ENCODE measurements at regions not wholly inside any gene's neighbourhood (a gene's known extent, or its start where the extent isn't known, plus 50 kb on each side); places are given as distances from the start of the nearest gene placed in this dataset.

- Histone ChIP-seq H4K20me1 (ENCODE audit: control insufficient read depth, extremely low read depth, insufficient read depth, low read length) (no peaks in the 10 kb centered on the region), H3K9ac (ENCODE audit: control insufficient read depth, extremely low read depth, insufficient read depth, low read length) (no peak overlapping the region), H3K9me1 (ENCODE audit: control insufficient read depth, extremely low read depth, insufficient read depth, low read length) (no peaks in the 10 kb centered on the region), H3K4me1 (ENCODE audit: control insufficient read depth, extremely low read depth, insufficient read depth, low read length) (no peaks in the 10 kb centered on the region), H3K4me2 (ENCODE audit: control insufficient read depth, extremely low read depth, insufficient read depth, low read depth, low read length) (no peak overlapping the region), H2AFZ (ENCODE audit: control insufficient read depth, low read length) (no peak overlapping the region), H3K27ac (ENCODE audit: control insufficient read depth, insufficient read depth, low read length) (no peak overlapping the region), H3K4me3 (ENCODE audit: control insufficient read depth in 2 of 3, extremely low read depth in 1 of 3, insufficient read depth in 2 of 3, low read depth in 1 of 3, low read length in 3 of 3) (no peak overlapping the region), H3K36me3 (ENCODE audit: control insufficient read depth in 2 of 2, extremely low read depth in 1 of 2, insufficient read depth in 2 of 2, low read length in 2 of 2) (no peaks in the 10 kb centered on the region), H3K9me3 (ENCODE audit: control insufficient read depth, low read depth, low read length) (no peaks in the 10 kb centered on the region), H3K79me2 (ENCODE audit: control insufficient read depth, insufficient read depth, low read length) (no peaks in the 10 kb centered on the region), H3K27me3 (ENCODE audit: control insufficient read depth, extremely low read depth, insufficient read depth, low read length) (no peaks in the 10 kb centered on the region)
- no peak for FAIRE-seq
- DNase-seq (ENCODE audit: low read depth, low spot score), result no peak
- dilution Hi-C loops (cut with MboI; ENCODE audit: extremely low pct_ligation_motif_present, low sequenced_read_pairs), result no loop called here
- TF ChIP-seq, protein P1, sequence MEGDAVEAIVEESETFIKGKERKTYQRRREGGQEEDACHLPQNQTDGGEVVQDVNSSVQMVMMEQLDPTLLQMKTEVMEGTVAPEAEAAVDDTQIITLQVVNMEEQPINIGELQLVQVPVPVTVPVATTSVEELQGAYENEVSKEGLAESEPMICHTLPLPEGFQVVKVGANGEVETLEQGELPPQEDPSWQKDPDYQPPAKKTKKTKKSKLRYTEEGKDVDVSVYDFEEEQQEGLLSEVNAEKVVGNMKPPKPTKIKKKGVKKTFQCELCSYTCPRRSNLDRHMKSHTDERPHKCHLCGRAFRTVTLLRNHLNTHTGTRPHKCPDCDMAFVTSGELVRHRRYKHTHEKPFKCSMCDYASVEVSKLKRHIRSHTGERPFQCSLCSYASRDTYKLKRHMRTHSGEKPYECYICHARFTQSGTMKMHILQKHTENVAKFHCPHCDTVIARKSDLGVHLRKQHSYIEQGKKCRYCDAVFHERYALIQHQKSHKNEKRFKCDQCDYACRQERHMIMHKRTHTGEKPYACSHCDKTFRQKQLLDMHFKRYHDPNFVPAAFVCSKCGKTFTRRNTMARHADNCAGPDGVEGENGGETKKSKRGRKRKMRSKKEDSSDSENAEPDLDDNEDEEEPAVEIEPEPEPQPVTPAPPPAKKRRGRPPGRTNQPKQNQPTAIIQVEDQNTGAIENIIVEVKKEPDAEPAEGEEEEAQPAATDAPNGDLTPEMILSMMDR (optimal IDR thresholded peaks at IDR 0.05 in 1 of 3, IDR thresholded peaks at IDR 0.05 in 1 of 3, conservative IDR thresholded peaks at IDR 0.05 in 1 of 3; ENCODE audit: extremely low read depth in 1 of 3, insufficient read depth in 2 of 3, low read length in 3 of 3), result no peak
- TF ChIP-seq EZH2 (IDR thresholded peaks at IDR 0.05; ENCODE audit: low read length), result no peak
Measured at GRCh38 chrX:25154168-25154567, 138.4 kb upstream of the ARX start.

GRCh38 chrX:25151749-25152148 lies 136.0 kb upstream of the ARX start:
- FAIRE-seq (no peak), DNase-seq (ENCODE audit: low read depth, low spot score) (no peak)
- dilution Hi-C loops (cut with MboI; ENCODE audit: extremely low pct_ligation_motif_present, low sequenced_read_pairs), result no loop called here
- H3K9me1 ChIP-seq (ENCODE audit: control insufficient read depth, extremely low read depth, insufficient read depth, low read length), result no peaks in the 10 kb centered on the region
- no peaks in the 10 kb centered on the region for H3K4me1 ChIP-seq (ENCODE audit: control insufficient read depth, extremely low read depth, insufficient read depth, low read length)
- no peaks in the 10 kb centered on the region for H4K20me1 ChIP-seq (ENCODE audit: control insufficient read depth, extremely low read depth, insufficient read depth, low read length)
- H3K36me3 ChIP-seq (ENCODE audit: control insufficient read depth in 2 of 2, extremely low read depth in 1 of 2, insufficient read depth in 2 of 2, low read length in 2 of 2), result no peaks in the 10 kb centered on the region
- H3K79me2 ChIP-seq (ENCODE audit: control insufficient read depth, insufficient read depth, low read length), result no peaks in the 10 kb centered on the region
- no peak overlapping the region for H3K4me2 ChIP-seq (ENCODE audit: control insufficient read depth, extremely low read depth, insufficient read depth, low read depth, low read length)
- H3K27ac ChIP-seq (ENCODE audit: control insufficient read depth, insufficient read depth, low read length), result no peak overlapping the region
- no peak for TF ChIP-seq EZH2 (IDR thresholded peaks at IDR 0.05; ENCODE audit: low read length)
- TF ChIP-seq, protein P1 (optimal IDR thresholded peaks at IDR 0.05 in 1 of 3, IDR thresholded peaks at IDR 0.05 in 1 of 3, conservative IDR thresholded peaks at IDR 0.05 in 1 of 3; ENCODE audit: extremely low read depth in 1 of 3, insufficient read depth in 2 of 3, low read length in 3 of 3), result no peak
- H2AFZ ChIP-seq (ENCODE audit: control insufficient read depth, low read length), result no peak overlapping the region
- H3K9ac ChIP-seq (ENCODE audit: control insufficient read depth, extremely low read depth, insufficient read depth, low read length), result no peak overlapping the region
- H3K9me3 ChIP-seq (ENCODE audit: control insufficient read depth, low read depth, low read length), result no peaks in the 10 kb centered on the region
- H3K4me3 ChIP-seq (ENCODE audit: control insufficient read depth in 2 of 3, extremely low read depth in 1 of 3, insufficient read depth in 2 of 3, low read depth in 1 of 3, low read length in 3 of 3), result no peak overlapping the region
- H3K27me3 ChIP-seq (ENCODE audit: control insufficient read depth, extremely low read depth, insufficient read depth, low read length), result no peaks in the 10 kb centered on the region
